H1 (cell line): ENCODE measurements at regions not wholly inside any gene's neighbourhood (a gene's known extent, or its start where the extent isn't known, plus 50 kb on each side); places are given as distances from the start of the nearest gene placed in this dataset.
A peak's percentile ranks its signal among the peaks of the same experiment; 100 is the strongest.
"Not testable (repeated sequence)": the region's sequence is repeated elsewhere in the genome, so short reads cannot be mapped to it uniquely, and the experiment has no call there.

ENCODE experiments used
- CTCF ChIA-PET: fragments of 300-600 bp; sonication (Branson Sonifier 250); formaldehyde crosslinking; loops from one replicate; lab custom pipeline; 2021; ENCODE audit not compliant: partially characterized antibody; lab: Charles Lee
- POLR2A ChIA-PET: fragments of 300-600 bp; sonication (Branson Sonifier 250); formaldehyde crosslinking; loops from one replicate; lab custom pipeline; 2021; ENCODE audit warnings: inconsistent platforms; ENCODE audit not compliant: partially characterized antibody; lab: Charles Lee
- DNase-seq, 2 experiments: peaks; one replicate each; pipeline versions ENCODE4 v3.0.0 to v3.0.0-alpha.2; 2010 to 2022; ENCODE audit warnings: low spot score in 2 of 2, low read depth in 1 of 2, mixed read lengths in 1 of 2
- FAIRE-seq: peaks from 2 replicates; lab custom pipeline; 2011; peaks lifted over from hg19 to GRCh38; lab: Jason Lieb, UNC
- H2AFZ ChIP-seq: 2 replicates; pipeline ENCODE4 v1.8.1; 2012; ENCODE audit warnings: low read length, inconsistent platforms
- H2AK5ac ChIP-seq: 2 replicates; pipeline ENCODE4 v1.6.1; 2013; ENCODE audit warnings: low read depth, low read length
- H2BK120ac ChIP-seq: replicated peaks from 2 replicates; pipeline ENCODE3; 2013; ENCODE audit warnings: low read depth, low read length, inconsistent platforms
- H2BK12ac ChIP-seq: 2 replicates; pipeline ENCODE4 v1.6.1; 2013; ENCODE audit warnings: low read depth, low read length
- H2BK15ac ChIP-seq: 2 replicates; pipeline ENCODE4 v1.6.1; 2013; ENCODE audit warnings: low read length
- H2BK20ac ChIP-seq: 2 replicates; pipeline ENCODE4 v1.6.1; 2013; ENCODE audit warnings: low read length
- H2BK5ac ChIP-seq: 2 replicates; pipeline ENCODE4 v1.6.1; 2013; ENCODE audit warnings: low read depth, low read length
- H3K14ac ChIP-seq: 2 replicates; pipeline ENCODE4 v1.6.1; 2013; ENCODE audit warnings: inconsistent platforms; ENCODE audit not compliant: insufficient read length
- H3K18ac ChIP-seq: 2 replicates; pipeline ENCODE4 v1.6.1; 2013; ENCODE audit warnings: low read length; ENCODE audit errors: extremely low read depth
- H3K23ac ChIP-seq: 2 replicates; pipeline ENCODE4 v1.6.1; 2013; ENCODE audit warnings: inconsistent platforms; ENCODE audit not compliant: insufficient read length
- H3K23me2 ChIP-seq: 2 replicates; pipeline ENCODE4 v1.6.1; 2013; ENCODE audit warnings: low read depth, low read length
- H3K27ac ChIP-seq: 2 replicates; pipeline ENCODE4 v1.6.1; 2011; ENCODE audit warnings: low read depth, low read length, inconsistent platforms
- H3K27me3 ChIP-seq, 4 experiments: replicated peaks in 1 of 4; 1 replicate in 1 of 4; 2 replicates in 3 of 4; pipeline versions ENCODE4 v1.6.1 to v1.8.1; 2011 to 2013; ENCODE audit warnings: low read length in 3 of 4, mild to moderate bottlenecking in 3 of 4, inconsistent platforms in 2 of 4, mixed read lengths in 2 of 4, moderate library complexity in 1 of 4; ENCODE audit not compliant: control insufficient read depth in 3 of 4, insufficient read depth in 3 of 4; ENCODE audit errors: extremely low read depth in 1 of 4
- H3K36me3 ChIP-seq, 4 experiments: 2 replicates each; pipeline versions ENCODE4 v1.6.1 to v1.8.1; 2011 to 2013; ENCODE audit warnings: mild to moderate bottlenecking in 4 of 4, low read length in 3 of 4, moderate library complexity in 2 of 4, control low read depth in 1 of 4, inconsistent platforms in 1 of 4; ENCODE audit not compliant: insufficient read depth in 4 of 4, control insufficient read depth in 2 of 4
- H3K4ac ChIP-seq: replicated peaks from 2 replicates; pipeline ENCODE3; 2013; ENCODE audit warnings: low read length, low read depth, mixed read lengths, inconsistent platforms; ENCODE audit not compliant: insufficient read length
- H3K4me1 ChIP-seq, 4 experiments: replicated peaks in 1 of 4; 1 replicate in 1 of 4; 2 replicates in 3 of 4; pipeline versions ENCODE4 v1.6.1 to v1.8.1; 2011 to 2013; ENCODE audit warnings: low read length in 3 of 4, inconsistent platforms in 2 of 4, mixed read lengths in 1 of 4; ENCODE audit not compliant: insufficient read depth in 4 of 4, control insufficient read depth in 3 of 4
- H3K4me2 ChIP-seq, 2 experiments: 2 replicates each; pipeline versions ENCODE4 v1.6.1 to v1.8.1; 2011 to 2013; ENCODE audit warnings: low read depth in 2 of 2, low read length in 2 of 2, control low read depth in 1 of 2, inconsistent platforms in 1 of 2, mild to moderate bottlenecking in 1 of 2; ENCODE audit not compliant: insufficient read depth in 1 of 2
- H3K4me3 ChIP-seq, 4 experiments: fragments of 200-600, 300-600 bp in 1 of 4; sonication (generic), shearing (Covaris generic), sonication (Bioruptor Twin) in 1 of 4; 2 replicates each; pipeline versions ENCODE4 v1.5.1 to v1.8.1; 2011 to 2016; ENCODE audit warnings: low read length in 4 of 4, low read depth in 3 of 4, control low read depth in 2 of 4, inconsistent platforms in 2 of 4, mild to moderate bottlenecking in 2 of 4, mixed read lengths in 1 of 4, moderate library complexity in 1 of 4; ENCODE audit not compliant: insufficient read depth in 2 of 4; ENCODE audit errors: extremely low read depth in 1 of 4
- H3K56ac ChIP-seq: replicated peaks from 2 replicates; pipeline ENCODE3; 2013; ENCODE audit warnings: low read depth, mild to moderate bottlenecking, mixed read lengths, low read length, inconsistent platforms; ENCODE audit not compliant: insufficient read length
- H3K79me1 ChIP-seq: 2 replicates; pipeline ENCODE4 v1.6.1; 2013; ENCODE audit warnings: low read depth, low read length, control low read depth
- H3K79me2 ChIP-seq, 2 experiments: 2 replicates each; pipeline versions ENCODE4 v1.6.1 to v1.8.1; 2012 to 2013; ENCODE audit warnings: low read length in 2 of 2, mild to moderate bottlenecking in 2 of 2, inconsistent platforms in 1 of 2; ENCODE audit not compliant: insufficient read depth in 2 of 2, control insufficient read depth in 1 of 2
- H3K9ac ChIP-seq, 4 experiments: replicated peaks in 1 of 4; 1 replicate in 1 of 4; 2 replicates in 3 of 4; pipeline versions ENCODE4 v1.6.1 to v1.8.1; 2011 to 2013; ENCODE audit warnings: low read depth in 3 of 4, low read length in 3 of 4, control low read depth in 2 of 4, mild to moderate bottlenecking in 2 of 4, moderate library complexity in 2 of 4, inconsistent platforms in 1 of 4; ENCODE audit errors: extremely low read depth in 1 of 4
- H3K9me3 ChIP-seq, 2 experiments: 2 replicates each; pipeline versions ENCODE4 v1.6.1 to v1.8.1; 2012 to 2013; ENCODE audit warnings: mild to moderate bottlenecking in 2 of 2, moderate library complexity in 2 of 2, control low read depth in 1 of 2, inconsistent platforms in 1 of 2, low read depth in 1 of 2, low read length in 1 of 2, mixed read lengths in 1 of 2; ENCODE audit not compliant: insufficient read depth in 2 of 2
- H4K20me1 ChIP-seq, 2 experiments: replicated peaks in 1 of 2; 2 replicates each; pipeline versions ENCODE3 to v1.8.1; 2011 to 2013; ENCODE audit warnings: inconsistent platforms in 2 of 2, low read length in 2 of 2, mild to moderate bottlenecking in 1 of 2; ENCODE audit not compliant: insufficient read depth in 2 of 2, control insufficient read depth in 1 of 2
- H4K5ac ChIP-seq: 2 replicates; pipeline ENCODE4 v1.6.1; 2013; ENCODE audit warnings: low read length, low read depth, mixed read lengths, inconsistent platforms; ENCODE audit not compliant: insufficient read length
- H4K8ac ChIP-seq: 2 replicates; pipeline ENCODE4 v1.8.0; 2013; ENCODE audit warnings: mild to moderate bottlenecking, moderate library complexity, low read length, inconsistent platforms; ENCODE audit not compliant: insufficient read depth; ENCODE audit errors: extremely low read depth
- H4K91ac ChIP-seq: replicated peaks from 2 replicates; pipeline ENCODE3; 2013; ENCODE audit warnings: low read length, mixed read lengths, inconsistent platforms; ENCODE audit not compliant: insufficient read length
- EZH2 ChIP-seq: fragments of 200-600 bp; sonication (generic); IDR thresholded peaks from 2 replicates; pipeline ENCODE4 v1.7.1; 2012; ENCODE audit warnings: low read depth, mild to moderate bottlenecking, moderate library complexity, low read length, inconsistent platforms; ENCODE audit not compliant: severe bottlenecking
- SUZ12 ChIP-seq: fragments of 200-600 bp; sonication (generic); IDR thresholded peaks from 2 replicates; pipeline ENCODE4 v1.6.1; 2012; ENCODE audit warnings: mild to moderate bottlenecking, inconsistent platforms, low read length, moderate library complexity, mixed read lengths
- WGBS, 2 experiments: shearing (Covaris generic) in 1 of 2; methylation state at CpG; one replicate each; pipeline versions ENCODE4 v1.1.6 to v1.1.7; 2013 to 2015; ENCODE audit warnings: low lambda C conversion rate in 2 of 2, mixed read lengths in 2 of 2, inconsistent platforms in 1 of 2, low coverage in 1 of 2, missing lambda C conversion rate in 1 of 2; ENCODE audit not compliant: insufficient replicate concordance in 2 of 2, insufficient coverage in 1 of 2, insufficient read length in 1 of 2; ENCODE audit errors: extremely low coverage in 1 of 2, missing lambda C conversion rate in 1 of 2; 5-methylcytosine and 5-hydroxymethylcytosine counted together

- H3K9me3 ChIP-seq, H3K56ac ChIP-seq, H3K4ac ChIP-seq, H3K4me2 ChIP-seq, POLR2A ChIA-PET, H4K91ac ChIP-seq, H4K5ac ChIP-seq, H2AFZ ChIP-seq, H3K27ac ChIP-seq, H2BK20ac ChIP-seq, H3K9ac ChIP-seq, H3K14ac ChIP-seq, H2BK120ac ChIP-seq, H3K36me3 ChIP-seq, H2BK5ac ChIP-seq, H3K18ac ChIP-seq, CTCF ChIA-PET, H3K23me2 ChIP-seq, H3K23ac ChIP-seq, H3K79me2 ChIP-seq, FAIRE-seq, H3K4me1 ChIP-seq, H2AK5ac ChIP-seq, H3K79me1 ChIP-seq, H4K20me1 ChIP-seq, H2BK15ac ChIP-seq, H4K8ac ChIP-seq, H2BK12ac ChIP-seq: not testable (repeated sequence)
- TF ChIP-seq SUZ12 (peak; percentile 30), EZH2 (peak; percentile 45)
- H3K4me3 ChIP-seq: 0 out of 8 replicates have a peak overlapping the region, but pooled peaks of 1 of the 4 experiments have one; percentile 15
- peak in 1 of 2 experiments; percentile 47 for DNase-seq
- H3K27me3 ChIP-seq: peaks cover 1 to 12% (median 6%) of the 10 kb centered on the region in 4 experiments; a peak in 5 of 7 replicates
- WGBS, 2 experiments: 51% methylated on average over 3 of the region's 72 CpGs; no CpG with 5 or more reads in 1 of the 2 experiments
These were observed 509.9 kb downstream of the FOXD4L5 start for GRCh38 chr9:64774813-64775793.
